CD4-positive, alpha-beta T cell treated with Interleukin-1 beta for 1 hour (primary cell): ENCODE measurements at regions not wholly inside any gene's neighbourhood (a gene's known extent, or its start where the extent isn't known, plus 50 kb on each side); places are given as distances from the start of the nearest gene placed in this dataset.

Experiments
- DNase-seq, 2 donors: peaks; one replicate each; pipeline ENCODE4 v3.0.0-alpha.2; 2020 to 2022

- DNase-seq: no peak
These were observed 225.6 kb upstream of the HMGA2 start for GRCh38 chr12:65598688-65599087.

DNA sequence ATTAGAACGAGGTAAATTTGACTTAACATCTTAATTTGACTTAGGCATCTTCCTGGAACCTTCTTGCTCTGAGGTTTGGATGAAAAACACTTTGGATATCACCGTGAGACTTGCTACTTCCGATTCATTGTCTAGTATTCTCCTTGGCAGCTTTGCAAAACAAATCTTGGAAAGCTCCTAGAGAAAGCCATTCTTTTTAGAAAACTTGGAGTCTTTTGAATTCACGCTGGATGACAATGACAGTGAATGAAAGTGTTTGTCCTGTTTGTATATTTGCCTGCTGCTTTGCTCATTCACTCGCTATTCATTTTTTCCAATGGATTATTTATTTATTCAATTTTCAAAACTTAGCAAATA lies 222.1 kb upstream of the HMGA2 start:
- no peak for DNase-seq

- DNase-seq: peak in 1 of 2 donors; percentile 33
These were observed 221.5 kb upstream of the HMGA2 start for GRCh38 chr12:65602610-65603295.

GRCh38 chr12:65603438-65604351 lies 220.6 kb upstream of the HMGA2 start:
- DNase-seq: no peak

GRCh38 chr12:65605019-65605418 lies 219.3 kb upstream of the HMGA2 start:
- no peak for DNase-seq

DNA sequence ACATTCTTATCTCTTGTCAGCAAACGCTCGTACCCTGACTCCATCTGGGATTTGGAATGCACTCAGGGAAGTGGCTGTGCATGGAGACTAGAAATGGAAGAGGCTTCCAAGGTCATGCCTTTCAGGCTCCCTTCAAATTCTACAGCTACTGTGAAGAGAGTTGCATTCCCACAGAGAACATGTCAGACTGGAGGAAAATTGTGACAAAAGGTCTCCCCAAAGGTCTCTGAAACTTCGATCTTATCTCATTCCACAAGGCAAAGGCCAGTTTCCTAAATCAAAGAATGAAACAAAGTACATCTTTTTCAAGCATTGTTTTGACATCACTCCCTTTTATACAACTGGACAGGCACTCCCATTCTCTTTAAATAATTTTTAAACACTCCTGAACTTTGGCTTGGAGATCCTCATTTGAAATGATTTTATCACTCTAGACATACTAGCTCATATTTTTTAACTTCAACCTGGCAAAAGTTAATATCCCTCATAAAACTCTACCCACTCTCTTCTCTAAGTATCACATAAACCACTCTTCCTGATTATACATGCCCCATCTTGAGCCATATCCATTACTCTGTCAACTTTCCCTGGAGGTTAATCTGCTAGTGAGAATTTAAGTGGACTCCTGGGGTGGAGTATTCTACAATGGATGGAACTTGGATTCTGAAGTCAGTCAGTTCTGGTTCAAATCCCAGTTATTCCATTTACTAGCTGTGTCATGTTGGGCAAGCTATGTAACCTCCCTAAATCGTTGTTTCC lies 218.1 kb upstream of the HMGA2 start:
- no peak for DNase-seq

DNA sequence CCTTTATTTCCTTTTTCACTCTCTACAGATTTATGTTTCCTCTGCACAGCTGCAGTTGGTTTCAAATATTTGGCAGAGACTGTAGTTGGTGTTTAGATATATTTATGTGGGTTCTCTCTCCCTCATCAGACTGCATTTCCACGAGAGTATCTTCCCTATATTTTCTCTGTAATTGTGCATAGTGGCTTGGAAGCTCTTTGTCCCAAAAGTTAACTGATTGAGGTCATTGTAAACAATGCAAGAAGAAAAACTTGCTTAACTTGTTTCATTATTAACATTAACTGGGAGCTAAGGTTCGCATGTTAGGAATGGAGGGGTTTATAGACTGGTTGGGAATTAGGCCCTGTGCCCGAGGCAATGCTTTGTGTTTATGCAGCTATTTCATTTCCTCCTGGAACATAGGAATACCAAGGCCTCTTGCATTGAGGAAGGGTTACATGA lies 216.9 kb upstream of the HMGA2 start:
- no peak for DNase-seq

DNA sequence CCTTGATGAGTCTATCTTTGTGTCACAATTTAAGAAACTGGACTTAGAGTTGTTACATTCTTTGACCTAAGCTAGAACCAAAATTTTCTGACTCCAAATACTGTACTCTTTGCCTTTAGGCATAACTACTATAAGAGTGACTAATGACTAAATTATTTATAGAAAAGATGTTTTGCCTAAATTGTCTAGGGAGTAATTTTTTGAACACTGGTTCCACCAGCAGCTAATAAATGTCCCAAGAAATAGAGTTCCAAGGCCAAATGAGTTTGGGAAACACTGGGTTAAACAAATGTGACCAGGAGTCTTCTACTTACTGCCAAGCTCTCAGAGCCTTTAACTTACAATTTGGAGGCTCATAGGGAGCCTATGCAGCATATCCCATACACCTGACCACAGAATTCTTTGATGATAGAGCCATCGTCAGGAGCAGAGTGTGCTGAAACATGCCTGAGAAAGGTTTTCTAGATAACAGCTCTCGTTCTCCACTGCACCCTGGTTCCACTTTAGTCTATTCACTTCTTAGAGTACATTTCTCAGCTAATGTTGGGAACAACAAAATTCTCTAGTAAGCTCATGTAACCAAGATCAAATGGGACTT lies 215.9 kb upstream of the HMGA2 start:
- DNase-seq: no peak

- no peak for DNase-seq
These were observed 214.9 kb upstream of the HMGA2 start for GRCh38 chr12:65609359-65609771.

- no peak for DNase-seq
These were observed 212.9 kb upstream of the HMGA2 start for GRCh38 chr12:65611396-65611795.

DNA sequence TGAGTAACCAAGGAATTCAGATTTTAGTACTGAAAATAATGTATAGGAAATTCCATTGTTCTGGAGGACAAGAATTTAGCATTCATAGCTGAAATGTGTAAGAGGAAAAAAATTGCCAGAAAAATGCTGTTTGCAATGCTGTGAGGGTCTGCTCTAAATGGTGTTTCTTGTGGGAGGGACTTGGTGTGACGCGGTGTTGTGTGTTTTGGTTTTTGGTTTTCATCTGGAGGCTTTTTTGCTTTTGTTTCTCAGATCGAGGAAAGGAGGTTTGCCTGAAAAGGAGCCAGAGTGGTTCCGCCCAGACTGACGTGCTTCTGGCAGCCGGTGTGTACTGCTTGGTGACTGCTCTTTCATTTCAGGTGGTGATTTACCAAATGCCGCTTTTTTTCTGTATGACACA lies 211.8 kb upstream of the HMGA2 start:
- no peak for DNase-seq

DNA sequence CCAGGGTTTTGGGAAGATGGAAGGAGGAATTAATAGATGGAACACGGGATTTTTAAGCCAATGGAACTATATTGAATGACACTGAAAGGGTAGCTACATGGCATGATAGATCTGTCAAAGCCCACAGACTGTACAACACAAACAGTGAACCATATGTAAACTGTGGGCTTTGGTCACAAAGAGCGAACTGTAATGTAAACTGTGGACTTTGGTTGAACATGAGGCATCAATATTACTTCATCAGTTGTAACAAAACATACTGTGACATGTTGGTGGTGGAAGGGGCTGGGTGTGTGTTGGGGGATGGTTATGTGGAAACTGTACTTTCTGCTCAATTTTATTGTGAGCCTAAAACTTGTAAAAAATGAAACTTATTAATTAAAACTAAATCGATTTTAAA lies 210.6 kb upstream of the HMGA2 start:
- DNase-seq: no peak

DNA sequence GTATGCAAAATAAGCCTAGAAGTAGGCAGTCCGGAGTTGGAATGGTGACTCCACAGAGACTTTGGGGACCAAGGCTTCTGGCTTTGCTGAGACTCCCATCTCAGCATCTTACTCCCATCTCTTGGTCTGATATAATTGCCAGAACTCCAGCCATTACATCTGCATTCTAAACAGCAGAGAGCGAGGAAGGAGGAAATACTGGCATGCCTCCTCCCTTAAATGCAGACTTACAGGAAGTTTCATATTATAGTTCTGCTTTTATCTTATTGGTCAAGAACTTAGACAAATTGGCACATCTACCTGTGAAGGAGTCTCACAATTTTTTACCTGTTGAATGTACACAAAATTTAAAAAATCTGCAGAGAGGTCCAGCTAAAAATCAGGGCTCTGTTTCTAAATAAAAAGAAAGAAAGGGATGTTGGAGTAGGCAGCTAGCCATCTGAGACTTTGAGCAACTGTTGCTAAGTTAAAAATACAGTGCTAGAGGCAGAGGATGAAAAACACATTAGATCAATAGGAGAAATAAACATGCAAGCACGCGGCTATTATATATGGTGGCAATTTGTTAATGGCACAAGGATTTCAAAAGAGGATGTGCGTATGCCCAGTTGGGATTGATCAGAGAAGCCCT lies 209.9 kb upstream of the HMGA2 start:
- DNase-seq: no peak

DNA sequence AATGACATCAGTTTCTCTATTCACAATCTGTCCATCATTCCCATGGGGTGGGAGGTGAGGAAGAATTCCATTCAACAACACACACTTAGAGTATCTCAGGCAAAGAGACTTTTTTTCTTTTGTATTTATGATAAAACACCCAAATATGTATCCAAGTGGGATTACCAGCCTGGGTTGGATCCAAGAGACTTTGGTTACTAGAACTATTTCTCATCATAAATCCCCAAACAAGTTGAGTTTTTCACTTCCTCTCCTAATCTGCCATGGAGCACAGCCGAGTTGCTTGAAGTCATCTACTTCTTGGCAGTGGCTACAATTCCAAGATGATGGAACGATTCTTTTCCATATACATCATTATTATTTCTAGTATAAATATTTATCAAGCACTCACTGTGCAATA lies 209.2 kb upstream of the HMGA2 start:
- no peak for DNase-seq

DNA sequence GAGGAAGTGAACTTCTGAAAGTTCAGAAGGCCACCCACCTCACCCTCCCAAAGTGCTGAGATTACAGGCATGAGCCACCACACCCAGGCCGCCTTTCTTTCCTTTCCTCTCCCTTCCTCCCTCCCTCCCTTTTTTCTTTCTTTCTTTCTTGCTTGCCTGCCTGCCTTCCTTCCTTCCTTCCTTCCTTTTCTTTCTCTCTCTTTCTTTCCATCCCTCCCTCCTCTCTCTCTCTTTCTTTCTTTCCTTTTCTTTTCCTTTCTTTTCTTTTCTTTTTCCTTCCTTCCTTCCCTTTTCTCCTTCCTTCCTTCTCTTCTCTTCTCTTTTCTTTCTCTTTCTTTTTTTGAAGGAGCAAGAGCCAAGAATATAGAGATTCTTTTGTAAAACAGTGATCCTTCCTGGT lies 208.3 kb upstream of the HMGA2 start:
- no peak for DNase-seq

DNA sequence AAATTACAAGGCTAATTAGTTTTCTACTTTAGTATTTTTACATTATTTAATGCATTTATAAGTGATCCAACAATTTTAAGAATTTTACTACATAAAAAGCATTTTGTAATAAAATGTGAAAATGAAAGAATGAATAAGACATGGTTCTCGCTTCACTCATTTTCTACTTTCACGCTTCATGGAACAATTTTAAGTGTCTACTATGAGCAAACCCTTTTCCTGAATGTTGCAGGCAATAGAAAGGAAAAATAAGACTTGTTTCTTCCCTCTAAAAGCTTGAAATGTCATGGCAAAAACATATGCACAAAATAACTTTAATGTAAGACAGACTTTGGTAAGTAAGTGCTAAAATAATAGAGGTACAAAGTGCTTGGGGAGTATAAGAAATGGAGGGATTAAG lies 205.7 kb upstream of the HMGA2 start:
- no peak for DNase-seq

DNA sequence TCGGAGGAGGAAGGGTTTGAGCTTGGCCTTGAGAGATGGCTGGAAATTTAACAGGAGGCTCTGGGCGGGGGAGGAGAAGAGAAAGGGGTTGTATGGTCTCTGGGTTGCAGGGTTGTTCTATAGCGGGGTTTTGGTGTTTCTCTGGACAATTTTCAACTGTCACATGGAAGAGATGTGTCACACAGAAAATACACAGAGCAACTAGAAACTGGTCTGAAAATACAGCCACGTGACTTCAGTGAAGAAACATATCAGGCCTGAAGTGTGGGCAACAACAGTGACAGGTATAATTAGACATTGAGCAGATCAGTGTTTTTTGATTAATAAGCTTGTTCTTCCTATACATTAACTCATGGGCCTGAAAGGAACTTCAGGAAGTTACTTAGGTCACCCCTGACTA lies 205.3 kb upstream of the HMGA2 start:
- DNase-seq: no peak

- DNase-seq: no peak
These were observed 204.2 kb upstream of the HMGA2 start for GRCh38 chr12:65620046-65620445.

GRCh38 chr12:65622056-65622455 lies 202.2 kb upstream of the HMGA2 start:
- DNase-seq: no peak

GRCh38 chr12:65623507-65623906 lies 200.8 kb upstream of the HMGA2 start:
- no peak for DNase-seq

DNA sequence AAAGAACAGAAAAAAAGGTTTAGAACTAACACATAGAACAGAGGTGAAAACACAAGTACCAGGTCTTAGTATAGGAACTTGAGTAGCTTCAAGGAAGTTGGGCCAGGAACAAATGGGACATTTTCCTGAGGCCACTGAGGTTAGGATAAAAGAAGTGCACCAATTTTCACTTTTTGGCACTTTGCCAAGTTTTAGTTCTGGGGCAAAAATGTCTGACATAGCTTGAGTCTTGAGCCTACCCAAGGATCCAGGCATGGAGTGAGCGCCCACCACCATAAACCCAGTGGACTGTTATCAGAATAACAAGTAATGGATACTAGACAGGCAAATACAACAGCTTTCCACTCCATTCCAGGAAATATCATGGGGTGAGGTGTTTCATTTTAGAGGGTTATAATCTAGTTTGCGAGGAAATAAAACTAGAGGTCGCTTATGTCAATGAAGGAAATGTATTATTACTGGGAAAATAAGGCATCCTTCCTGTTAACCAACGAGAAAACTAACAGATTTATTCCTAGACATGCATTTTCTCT lies 199.7 kb upstream of the HMGA2 start:
- DNase-seq: no peak

DNA sequence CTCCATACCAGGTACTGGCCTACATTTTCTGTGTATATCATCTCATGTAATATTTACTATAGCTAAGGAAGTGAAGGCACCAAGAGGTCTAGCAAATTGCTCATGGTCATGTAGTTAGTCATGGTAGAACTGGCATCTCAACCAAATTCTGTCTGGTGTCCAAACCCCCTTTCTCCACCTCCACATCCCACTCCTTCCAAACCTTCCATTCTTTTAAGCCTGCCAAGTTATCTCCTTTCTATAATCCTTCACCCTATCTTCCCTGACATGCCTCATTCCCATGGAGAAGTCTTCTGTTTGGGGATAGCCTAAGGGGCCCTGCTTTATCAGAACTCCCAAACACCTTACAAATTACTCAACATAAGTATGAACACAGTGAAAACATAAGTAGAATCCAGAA lies 196.2 kb upstream of the HMGA2 start:
- DNase-seq: no peak
